HG03064 (cell line): ENCODE measurements at regions not wholly inside any gene's neighbourhood (a gene's known extent, or its start where the extent isn't known, plus 50 kb on each side); places are given as distances from the start of the nearest gene placed in this dataset.

Source experiments
- ATAC-seq: cut with Tn5 transposase; IDR thresholded peaks from one replicate; pipeline ENCODE4 v1.9.1; 2021; ENCODE audit warnings: low read depth; ENCODE audit not compliant: unreplicated experiment

- ATAC-seq = no peak
Observed at GRCh38 chr4:188532751-188533150, 393.5 kb downstream of the TRIML1 start.

- ATAC-seq = no peak
Observed at GRCh38 chr4:188534297-188534696, 395.1 kb downstream of the TRIML1 start.

DNA sequence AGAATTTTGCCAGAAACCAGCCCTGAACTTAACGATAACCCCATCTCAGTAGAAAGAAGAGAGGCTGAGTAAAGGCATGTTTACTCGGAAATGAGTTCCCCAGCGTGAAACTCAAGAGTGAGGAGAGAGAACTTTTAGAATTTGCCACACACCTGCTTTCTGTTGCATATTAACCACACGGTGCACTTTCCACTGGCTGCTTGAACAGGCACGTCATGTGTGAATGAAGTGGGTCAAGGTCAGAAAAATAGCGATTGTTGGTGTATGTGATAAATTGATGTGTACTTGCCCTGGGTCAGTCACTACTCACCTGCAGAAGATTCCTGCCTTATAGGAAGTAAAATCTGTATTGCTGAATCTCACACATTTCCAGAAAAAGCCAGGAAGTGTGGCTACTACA is 395.7 kb downstream of the TRIML1 start:
- ATAC-seq = no peak

DNA sequence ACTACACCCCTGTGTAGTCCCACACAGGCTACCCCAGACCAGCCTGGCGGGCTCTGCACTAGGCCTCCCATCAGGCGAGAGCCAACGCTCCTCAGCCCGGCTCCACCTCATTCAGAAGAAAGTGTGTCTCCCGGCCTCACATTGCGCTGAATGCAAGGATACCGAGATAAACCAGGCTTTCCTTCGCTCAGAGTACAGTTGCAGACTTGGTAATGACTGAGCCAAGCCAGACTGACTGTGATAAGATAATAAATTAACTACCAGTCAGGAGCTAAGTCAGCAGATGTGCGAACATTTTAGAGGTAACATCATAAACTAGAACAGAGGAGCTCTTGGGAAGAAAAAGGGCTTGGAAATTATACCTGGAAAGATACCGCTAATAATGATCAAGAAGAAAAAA is 397.6 kb downstream of the TRIML1 start:
- ATAC-seq = no peak

- no peak for ATAC-seq
Observed at GRCh38 chr4:188550296-188550695, 411.1 kb downstream of the TRIML1 start.

DNA sequence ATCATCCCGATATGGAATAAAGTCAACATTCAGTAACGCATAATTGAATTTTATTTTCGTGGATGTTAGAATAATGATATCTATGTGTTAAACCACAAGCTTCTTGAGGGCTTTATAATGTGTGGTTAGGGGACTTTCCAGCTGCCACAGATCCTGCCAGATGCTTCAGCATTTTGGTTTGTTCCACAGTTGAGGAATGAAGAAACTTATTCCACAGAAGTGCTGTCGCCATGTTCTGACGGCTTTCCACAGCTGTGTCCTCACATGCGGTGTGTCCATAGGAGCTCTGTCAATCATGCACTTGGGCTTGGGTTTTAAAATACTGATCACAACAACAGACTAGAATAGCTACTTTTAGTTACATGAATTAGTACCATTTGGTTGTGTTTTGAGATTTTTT is 411.9 kb downstream of the TRIML1 start:
- ATAC-seq = no peak

DNA sequence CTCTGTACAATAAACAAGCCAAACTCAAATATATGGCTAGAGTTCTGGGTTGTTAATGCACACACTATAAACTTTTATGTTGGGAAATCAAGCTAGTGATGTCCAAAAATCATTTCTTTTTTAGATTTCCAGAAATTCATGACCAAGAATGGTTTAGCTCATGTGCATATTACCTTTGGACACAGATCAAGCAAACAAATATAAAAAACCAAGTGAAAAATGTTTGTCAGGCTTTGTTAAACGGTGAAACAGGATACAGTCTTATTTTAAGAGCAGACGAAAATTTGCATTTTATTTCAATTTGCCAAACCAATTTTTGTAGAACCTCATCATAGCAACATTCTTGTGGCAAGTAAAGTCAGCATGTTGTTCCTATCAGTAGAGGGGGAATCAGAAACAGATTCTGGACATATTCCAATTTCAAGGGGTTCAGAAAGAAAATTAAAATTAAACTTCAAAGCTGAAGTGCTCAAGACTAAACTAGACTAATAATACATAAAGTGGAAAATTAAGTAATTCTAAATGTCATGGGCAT is 413.6 kb downstream of the TRIML1 start:
- ATAC-seq = no peak

GRCh38 chr4:188554413-188554812 is 415.2 kb downstream of the TRIML1 start:
- no peak for ATAC-seq

DNA sequence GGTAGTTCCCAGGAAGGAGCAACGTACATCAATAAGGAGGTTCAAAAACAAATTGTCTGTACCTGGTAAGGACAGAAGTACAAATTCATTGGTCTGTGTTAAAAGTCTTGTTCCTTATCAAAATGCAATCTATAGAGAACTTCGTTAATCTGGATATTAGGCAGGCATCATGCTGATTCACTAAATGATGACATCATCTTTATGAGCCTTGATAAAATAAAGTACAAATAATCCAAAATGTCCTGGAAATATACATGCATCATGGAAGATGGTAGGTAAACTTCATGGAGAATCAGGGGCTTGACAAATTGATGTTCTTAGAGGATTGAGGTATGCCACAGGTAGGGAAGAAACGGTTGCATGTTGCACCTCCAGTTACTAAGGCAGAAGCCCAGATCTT is 433.9 kb downstream of the TRIML1 start:
- no peak for ATAC-seq

DNA sequence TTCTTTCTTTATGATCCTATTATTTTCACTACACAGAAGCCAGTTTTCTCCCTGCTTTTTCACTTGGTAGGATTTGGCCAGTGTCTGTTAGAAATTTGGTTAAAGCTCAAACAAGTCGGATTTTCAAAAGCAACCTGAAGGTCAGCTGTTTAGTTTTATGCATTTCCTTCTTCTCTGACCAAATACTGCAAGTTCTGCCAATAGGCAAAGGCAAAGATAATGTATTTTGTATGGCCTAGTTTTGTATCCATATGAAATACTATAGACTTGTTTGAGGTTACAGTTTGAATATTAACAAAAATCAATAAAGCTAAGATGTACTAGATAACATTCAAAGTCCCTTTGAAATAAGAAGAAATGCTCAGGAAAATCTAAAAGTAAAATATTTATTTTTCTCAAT is 439.4 kb downstream of the TRIML1 start:
- no peak for ATAC-seq

DNA sequence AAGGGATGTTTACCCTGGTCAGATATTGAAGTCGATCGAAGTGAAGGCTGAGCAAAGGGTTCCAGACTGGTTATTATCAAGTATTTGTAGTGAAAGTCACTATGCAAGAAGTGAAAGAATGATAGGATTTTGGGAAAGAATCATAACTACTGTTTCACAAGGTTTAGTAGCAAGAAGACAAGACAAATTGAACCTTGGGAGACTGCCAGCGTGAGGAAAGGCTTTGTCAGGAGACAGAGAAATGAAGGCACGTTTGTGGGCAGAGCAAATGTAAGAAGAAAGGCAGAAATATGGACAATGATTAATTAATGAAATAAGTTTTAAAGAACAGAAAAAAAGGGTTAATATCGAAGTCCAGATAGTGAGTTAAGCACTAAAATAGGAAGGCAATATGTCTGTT is 456.8 kb downstream of the TRIML1 start:
- ATAC-seq = no peak

- no peak for ATAC-seq
Observed at GRCh38 chr4:188603646-188604045, 464.4 kb downstream of the TRIML1 start.

GRCh38 chr4:188606635-188607034 is 467.4 kb downstream of the TRIML1 start:
- no peak for ATAC-seq

- no peak for ATAC-seq
Observed at GRCh38 chr4:188611143-188611542, 471.9 kb downstream of the TRIML1 start.

GRCh38 chr4:188612659-188613058 is 473.4 kb downstream of the TRIML1 start:
- ATAC-seq = no peak

GRCh38 chr4:188613976-188614375 is 474.7 kb downstream of the TRIML1 start:
- no peak for ATAC-seq

DNA sequence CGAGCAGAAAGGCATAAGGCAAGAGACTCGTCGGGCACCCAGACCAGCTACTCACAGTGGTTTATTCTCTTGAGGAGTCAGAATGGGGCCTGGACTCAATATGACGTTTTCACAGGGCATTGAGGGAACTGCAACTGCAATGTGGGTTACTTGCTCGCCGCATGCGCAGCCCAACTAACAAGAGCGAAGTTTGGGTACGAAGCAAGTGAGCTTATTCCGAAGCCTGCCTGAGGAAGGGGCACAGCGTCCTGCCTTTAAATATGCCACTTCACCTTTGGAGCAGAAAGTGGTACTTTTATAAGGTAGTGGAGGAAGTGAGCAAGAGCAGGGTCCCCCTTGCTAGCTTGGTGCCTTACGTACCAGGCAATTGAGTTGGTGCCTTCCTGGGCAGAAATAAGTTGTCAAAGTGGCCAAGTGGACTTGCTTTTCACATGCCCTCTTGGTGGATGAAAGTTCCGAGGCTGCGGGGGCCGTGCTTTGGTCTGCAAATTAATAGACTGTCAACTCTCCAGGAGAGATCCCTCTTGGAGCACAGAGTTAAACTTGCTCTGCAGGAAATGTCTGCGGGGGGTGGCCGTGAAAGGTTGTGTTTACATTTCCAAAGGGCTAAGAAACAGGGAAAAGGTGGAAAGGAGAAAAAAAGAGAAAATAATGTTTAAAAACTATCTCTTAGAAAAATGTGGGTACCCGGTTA is 480.4 kb downstream of the TRIML1 start:
- no peak for ATAC-seq

- ATAC-seq = no peak
Observed at GRCh38 chr4:188620608-188621007, 481.4 kb downstream of the TRIML1 start.

- ATAC-seq = no peak
Observed at GRCh38 chr4:188623314-188623854, 484.1 kb downstream of the TRIML1 start.

DNA sequence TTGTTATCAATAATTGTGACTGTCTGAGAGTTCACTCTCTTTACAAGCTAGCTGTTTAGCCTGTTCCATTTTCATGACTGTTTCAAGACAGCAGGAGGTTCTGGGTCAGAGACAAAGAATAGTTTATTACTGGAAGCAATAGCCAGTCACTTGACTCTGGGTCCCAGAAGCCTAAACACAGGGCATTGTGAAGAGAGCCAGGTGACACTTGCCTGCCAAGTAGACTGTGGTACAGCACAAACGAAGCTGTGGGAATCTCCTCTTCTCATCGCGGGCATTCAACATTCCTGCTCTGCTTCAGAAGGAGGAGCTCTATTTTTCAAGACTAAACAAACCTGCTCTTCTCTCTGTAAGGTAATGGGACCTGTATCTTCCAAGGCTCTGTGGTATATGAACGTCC is 485.1 kb downstream of the TRIML1 start:
- ATAC-seq = no peak

GRCh38 chr4:188627892-188628291 is 488.7 kb downstream of the TRIML1 start:
- no peak for ATAC-seq

- ATAC-seq = no peak
Observed at GRCh38 chr4:188639479-188640100, 500.3 kb downstream of the TRIML1 start.
